Type B pancreatic cell (in vitro differentiated cells): ENCODE measurements at regions not wholly inside any gene's neighbourhood (a gene's known extent, or its start where the extent isn't known, plus 50 kb on each side); places are given as distances from the start of the nearest gene placed in this dataset.

ENCODE experiments used
- DNase-seq: peaks from one replicate; pipeline ENCODE4 v3.0.0; 2021; ENCODE audit warnings: mixed read lengths; ENCODE audit not compliant: unreplicated experiment; ENCODE audit errors: extremely low spot score
- H3K27ac Mint-ChIP-seq: 2 replicates; pipeline ENCODE4 v1.8.0; 2021; ENCODE audit warnings: mild to moderate bottlenecking, mixed read lengths
- H3K27me3 Mint-ChIP-seq: 2 replicates; pipeline ENCODE4 v1.8.0; 2021; ENCODE audit warnings: mixed read lengths
- H3K36me3 Mint-ChIP-seq: 2 replicates; pipeline ENCODE4 v1.8.0; 2021; ENCODE audit warnings: mixed read lengths
- H3K4me1 Mint-ChIP-seq: one replicate; pipeline ENCODE4 v1.8.0; 2021; ENCODE audit warnings: mixed read lengths; ENCODE audit not compliant: unreplicated experiment
- H3K4me3 Mint-ChIP-seq: 2 replicates; pipeline ENCODE4 v1.8.0; 2021; ENCODE audit warnings: mild to moderate bottlenecking, mixed read lengths
- H3K9me3 Mint-ChIP-seq: 2 replicates; pipeline ENCODE4 v1.8.0; 2021; ENCODE audit warnings: mixed read lengths
- TF ChIP-seq, protein P1 (sequence below): fragments of 200-600 bp; sonication (generic); conservative IDR thresholded peaks from 2 replicates; pipeline ENCODE4 v1.5.0; 2021; ENCODE audit warnings: antibody characterized with exemption, mild to moderate bottlenecking

DNA sequence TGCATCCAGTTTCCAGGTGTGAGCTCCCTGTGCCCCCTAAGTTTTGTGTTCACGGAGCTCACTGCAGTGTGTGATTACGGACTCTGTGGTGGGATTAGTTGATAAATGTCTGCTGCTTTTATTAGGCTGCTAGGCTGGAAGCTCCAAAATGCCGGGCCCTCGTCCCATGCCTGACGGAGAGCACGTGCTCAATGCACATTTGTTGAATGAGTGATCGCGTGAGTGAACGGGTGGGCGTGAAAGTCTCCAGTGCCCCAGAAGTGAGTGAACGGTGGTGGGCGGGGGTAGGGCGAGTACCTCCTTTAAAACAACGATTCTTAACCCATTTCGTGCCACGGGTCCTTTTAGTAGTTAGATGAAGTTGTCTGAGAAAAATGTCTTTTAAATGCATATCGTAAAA, 175.5 kb downstream of the AACS start:
- Mint-ChIP-seq H3K4me1 (peaks cover 7% of the 10 kb centered on the region), H3K4me3 (no peak overlapping the region), H3K9me3 (peaks cover 5% of the 10 kb centered on the region), H3K27ac (no peak overlapping the region), H3K36me3 (no peaks in the 10 kb centered on the region), H3K27me3 (peaks cover 28% of the 10 kb centered on the region)
- no peak for DNase-seq
- TF ChIP-seq, protein P1, sequence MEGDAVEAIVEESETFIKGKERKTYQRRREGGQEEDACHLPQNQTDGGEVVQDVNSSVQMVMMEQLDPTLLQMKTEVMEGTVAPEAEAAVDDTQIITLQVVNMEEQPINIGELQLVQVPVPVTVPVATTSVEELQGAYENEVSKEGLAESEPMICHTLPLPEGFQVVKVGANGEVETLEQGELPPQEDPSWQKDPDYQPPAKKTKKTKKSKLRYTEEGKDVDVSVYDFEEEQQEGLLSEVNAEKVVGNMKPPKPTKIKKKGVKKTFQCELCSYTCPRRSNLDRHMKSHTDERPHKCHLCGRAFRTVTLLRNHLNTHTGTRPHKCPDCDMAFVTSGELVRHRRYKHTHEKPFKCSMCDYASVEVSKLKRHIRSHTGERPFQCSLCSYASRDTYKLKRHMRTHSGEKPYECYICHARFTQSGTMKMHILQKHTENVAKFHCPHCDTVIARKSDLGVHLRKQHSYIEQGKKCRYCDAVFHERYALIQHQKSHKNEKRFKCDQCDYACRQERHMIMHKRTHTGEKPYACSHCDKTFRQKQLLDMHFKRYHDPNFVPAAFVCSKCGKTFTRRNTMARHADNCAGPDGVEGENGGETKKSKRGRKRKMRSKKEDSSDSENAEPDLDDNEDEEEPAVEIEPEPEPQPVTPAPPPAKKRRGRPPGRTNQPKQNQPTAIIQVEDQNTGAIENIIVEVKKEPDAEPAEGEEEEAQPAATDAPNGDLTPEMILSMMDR: no peak

DNA sequence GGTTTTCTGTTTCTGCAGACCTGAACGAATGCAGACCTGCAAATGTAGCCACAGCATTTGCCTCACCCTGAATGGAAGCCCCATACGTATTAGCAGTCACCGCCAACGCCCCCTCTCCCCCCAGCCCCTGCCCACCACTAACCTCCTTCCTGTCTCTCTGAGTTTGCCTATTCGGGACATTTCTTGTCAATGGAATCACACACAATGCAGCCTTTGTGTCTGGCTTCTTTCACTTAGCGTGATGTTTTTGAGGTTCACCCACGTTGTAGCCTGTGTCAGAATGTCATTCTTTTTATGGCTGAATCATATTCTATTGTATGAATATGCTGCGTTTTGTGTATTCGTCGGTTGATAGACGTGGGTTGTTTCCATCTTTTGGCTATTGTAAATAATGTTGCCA, 178.6 kb downstream of the AACS start:
- TF ChIP-seq, protein P1: no peak
- Mint-ChIP-seq H3K4me1 (peaks cover 8% of the 10 kb centered on the region), H3K9me3 (peaks cover 1% of the 10 kb centered on the region), H3K27me3 (peaks cover 47% of the 10 kb centered on the region), H3K27ac (no peak overlapping the region), H3K4me3 (no peak overlapping the region), H3K36me3 (no peaks in the 10 kb centered on the region)
- DNase-seq: no peak

DNA sequence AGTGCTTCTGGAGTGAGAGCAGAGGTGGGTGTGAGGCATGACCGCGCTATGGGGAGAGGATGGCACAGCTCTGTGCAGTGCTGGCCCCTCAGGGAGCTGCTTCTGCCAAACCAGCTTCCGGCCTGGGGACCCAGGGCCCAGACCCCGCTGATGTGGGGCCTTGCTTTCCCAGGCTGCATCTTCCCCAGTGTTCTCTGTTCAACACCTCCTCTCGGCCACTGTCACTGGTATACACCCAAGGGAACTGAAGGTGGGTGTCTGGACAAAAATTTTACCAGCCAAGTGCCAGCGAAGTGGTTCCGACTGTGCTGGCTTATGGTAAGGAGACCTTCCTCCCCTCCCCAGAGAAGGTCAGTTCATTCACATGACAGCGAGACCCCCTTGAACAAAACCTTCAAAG, 179.1 kb downstream of the AACS start:
- TF ChIP-seq, protein P1: no peak
- Mint-ChIP-seq H3K9me3 (no peaks in the 10 kb centered on the region), H3K27ac (no peak overlapping the region), H3K27me3 (peaks cover 44% of the 10 kb centered on the region), H3K36me3 (no peaks in the 10 kb centered on the region), H3K4me3 (no peak overlapping the region), H3K4me1 (peaks cover 6% of the 10 kb centered on the region)
- no peak for DNase-seq

DNA sequence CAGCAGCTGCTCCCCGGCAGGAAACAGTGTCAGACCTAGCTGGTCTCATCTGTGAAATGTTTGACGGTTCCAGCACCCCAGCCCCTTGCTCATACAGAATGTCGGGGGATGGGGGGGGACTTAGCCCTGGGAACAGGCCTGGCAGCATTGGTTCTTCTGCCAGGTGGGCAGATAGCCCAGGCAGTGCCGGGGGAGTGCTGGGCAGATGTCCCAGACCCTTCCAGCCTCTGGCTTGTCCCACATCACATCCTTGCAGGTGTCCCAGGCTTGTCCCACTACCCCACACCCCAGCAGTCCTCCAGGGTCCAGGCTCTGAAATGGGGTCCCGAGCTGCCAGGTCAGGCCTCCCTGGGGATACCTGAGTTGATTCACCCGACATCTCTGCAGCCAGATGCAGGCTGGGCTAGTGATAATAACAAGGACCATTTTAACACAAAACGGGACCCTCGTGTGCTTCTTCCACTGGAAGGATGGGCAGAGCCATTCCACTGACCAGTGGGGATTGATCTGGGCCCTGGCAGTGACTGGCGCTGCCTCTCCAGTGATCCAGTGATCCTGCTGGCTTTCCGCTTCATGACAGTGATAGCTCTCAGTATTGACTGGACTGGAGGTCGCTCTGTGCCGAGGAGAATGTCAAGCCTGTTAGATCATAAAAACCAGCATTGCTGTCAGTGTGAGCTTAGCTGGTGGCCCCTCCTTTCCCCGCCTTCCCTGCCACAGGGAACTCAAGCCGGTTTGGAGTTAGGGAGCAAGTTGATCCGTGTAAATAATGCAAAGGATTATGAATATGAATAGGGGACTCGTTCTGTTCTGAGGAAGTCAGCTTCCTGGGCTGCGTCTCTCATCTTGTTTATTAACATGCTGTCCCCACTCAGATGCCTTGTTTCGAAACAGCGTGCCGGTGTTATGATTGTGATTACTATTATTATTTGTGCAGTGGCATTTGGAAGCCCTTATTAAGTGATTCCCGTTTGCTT, 180.6 kb downstream of the AACS start:
- H3K4me3 Mint-ChIP-seq: no peak overlapping the region
- TF ChIP-seq, protein P1: no peak
- H3K27ac Mint-ChIP-seq: no peak overlapping the region
- H3K36me3 Mint-ChIP-seq: no peaks in the 10 kb centered on the region
- DNase-seq: no peak
- H3K4me1 Mint-ChIP-seq: peaks cover 11% of the 10 kb centered on the region
- H3K27me3 Mint-ChIP-seq: peaks cover 43% of the 10 kb centered on the region
- H3K9me3 Mint-ChIP-seq: no peaks in the 10 kb centered on the region

DNA sequence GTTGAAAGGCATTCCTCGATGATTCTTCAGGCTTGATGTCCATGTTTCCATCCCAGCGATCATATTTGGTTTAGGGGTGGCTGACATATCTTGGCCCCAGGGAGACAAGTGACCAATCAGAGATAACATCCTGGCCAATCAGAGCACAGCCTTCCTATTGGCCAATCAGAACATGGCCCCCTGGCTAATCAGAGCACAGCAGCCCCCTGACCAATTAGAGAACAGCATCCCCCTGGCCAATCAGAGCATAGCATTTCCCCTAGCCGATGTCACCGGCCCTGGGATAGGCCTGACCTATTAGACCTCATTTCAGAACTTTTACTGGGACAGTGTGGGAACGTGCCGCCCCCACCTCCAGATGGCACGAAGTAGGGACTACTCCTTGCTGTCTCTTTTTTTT, 182.2 kb downstream of the AACS start:
- H3K4me3 Mint-ChIP-seq: no peak overlapping the region
- TF ChIP-seq, protein P1: no peak
- H3K36me3 Mint-ChIP-seq: no peaks in the 10 kb centered on the region
- H3K4me1 Mint-ChIP-seq: peaks cover 11% of the 10 kb centered on the region
- no peaks in the 10 kb centered on the region for H3K9me3 Mint-ChIP-seq
- H3K27me3 Mint-ChIP-seq: peaks cover 45% of the 10 kb centered on the region
- H3K27ac Mint-ChIP-seq: no peak overlapping the region
- DNase-seq: no peak
